GM18858 (cell line): ENCODE measurements at regions not wholly inside any gene's neighbourhood (a gene's known extent, or its start where the extent isn't known, plus 50 kb on each side); places are given as distances from the start of the nearest gene placed in this dataset.
"Not testable (repeated sequence)": the region's sequence is repeated elsewhere in the genome, so short reads cannot be mapped to it uniquely, and the experiment has no call there.

Source experiments
- ATAC-seq: cut with Tn5 transposase; IDR thresholded peaks from one replicate; pipeline ENCODE4 v1.9.1; 2021; ENCODE audit not compliant: unreplicated experiment

DNA sequence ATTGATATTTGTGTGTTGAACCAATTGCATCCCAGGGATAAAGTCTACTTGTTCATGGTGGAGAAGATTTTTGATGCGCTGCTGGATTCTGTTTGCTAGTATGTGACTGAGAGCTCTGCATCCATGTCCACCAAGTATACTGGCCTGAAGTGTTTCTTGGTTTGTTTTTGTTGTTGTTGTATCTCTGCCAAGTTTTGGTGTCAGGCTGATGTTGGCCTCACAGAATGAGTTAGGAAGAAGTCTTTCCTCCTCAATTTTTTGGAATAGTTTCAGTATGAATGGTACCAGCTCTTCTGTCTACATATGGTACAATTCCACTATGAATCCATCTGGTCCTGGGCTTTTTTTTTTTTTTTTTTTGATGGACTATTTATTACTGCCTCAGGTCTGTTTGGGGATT, 50.9 kb upstream of the OSTN start:
- no peak for ATAC-seq

DNA sequence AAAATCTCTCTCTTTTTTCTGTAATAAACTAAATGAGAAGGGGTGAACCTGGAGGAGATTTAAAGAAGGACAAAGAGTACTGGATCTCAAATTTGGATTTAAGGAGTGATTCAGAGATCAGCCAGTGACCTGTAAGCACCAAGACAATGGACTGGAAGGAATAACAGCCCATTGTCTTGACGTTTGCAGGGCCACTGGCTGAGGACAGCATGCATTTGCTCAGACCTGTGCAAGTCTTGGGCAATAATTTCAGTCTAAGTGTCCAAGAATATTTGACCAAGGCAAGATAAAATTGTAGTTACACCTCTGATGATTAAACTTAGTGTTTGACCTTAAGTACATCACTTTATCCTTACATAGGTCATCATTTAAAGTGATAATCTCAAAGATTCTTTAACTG, 55.8 kb upstream of the OSTN start:
- ATAC-seq, result no peak

DNA sequence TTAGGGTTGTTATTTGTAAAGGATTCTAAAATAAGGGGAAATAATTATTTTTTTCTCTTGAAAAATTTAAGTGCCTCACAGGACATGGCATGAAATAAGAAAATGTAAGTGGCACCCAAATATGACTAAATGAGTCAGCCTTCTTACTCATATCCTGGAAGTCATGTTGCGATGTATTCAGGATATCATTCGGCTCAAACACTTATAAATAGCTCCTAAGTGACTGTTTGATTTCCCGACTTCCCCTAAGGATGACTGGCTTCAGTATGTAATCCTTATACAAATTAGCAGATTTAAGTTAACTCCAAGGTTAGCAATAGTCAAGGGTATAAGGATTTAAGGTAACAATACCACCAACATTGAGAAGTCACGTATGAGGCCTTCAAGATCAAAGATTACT, 57.3 kb upstream of the OSTN start:
- no peak for ATAC-seq

DNA sequence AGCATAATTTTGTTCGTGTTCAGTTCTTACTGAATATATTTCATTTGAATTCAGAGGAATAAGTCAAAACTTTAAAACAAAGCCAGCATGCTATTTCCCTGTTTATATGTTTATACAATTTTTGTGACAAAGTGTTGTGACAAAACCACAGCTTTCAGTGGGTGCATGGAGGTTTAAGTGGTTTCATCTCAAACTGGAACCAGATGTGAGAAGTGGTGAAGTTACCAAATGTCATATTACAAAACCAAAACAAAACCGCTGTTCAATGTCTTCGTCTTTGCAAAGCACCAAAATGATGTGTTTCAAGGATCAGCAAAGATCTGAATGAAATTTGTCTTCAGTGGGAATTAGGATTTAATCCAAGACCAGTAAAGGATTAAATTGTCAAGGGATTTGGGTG, 59.3 kb upstream of the OSTN start:
- ATAC-seq, result peak; percentile 53

DNA sequence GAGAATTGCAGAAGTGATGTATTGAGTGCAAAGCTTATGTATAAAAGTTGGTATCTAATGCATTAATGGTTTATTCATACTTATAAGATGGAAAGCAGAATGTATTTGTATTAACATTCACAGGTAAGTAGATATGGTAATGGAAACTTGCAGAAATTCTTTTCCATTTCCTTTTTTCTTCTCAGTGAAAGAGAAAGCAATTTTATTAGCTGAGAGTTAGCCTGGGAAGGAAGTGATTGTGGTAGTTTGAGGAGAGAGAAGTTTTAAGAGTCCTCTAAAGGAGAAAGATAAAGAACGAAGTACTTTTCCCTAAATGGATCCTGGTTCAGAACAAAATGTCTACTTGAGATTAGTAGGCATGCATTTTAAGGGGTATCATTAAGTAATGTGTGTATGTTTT, 60.1 kb upstream of the OSTN start:
- peak; percentile 39 for ATAC-seq

DNA sequence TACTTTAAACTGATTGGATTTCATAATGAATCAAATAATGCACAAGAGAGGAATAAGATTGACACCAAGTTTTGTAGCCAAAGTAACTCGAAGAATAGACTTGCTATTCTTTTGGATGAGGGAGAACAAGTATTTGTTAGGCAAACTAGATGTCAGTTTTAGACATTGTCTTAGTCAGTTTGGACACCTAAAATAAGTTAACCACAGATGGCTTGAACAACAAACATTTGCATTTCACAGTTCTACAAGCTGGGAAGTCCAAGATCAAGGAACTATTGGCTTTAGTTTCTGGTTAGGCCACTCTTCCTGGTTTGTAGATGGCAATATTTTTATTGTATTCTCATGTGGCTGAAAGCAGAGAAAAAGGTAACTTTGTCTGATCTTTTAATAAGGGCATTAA, 61.3 kb upstream of the OSTN start:
- ATAC-seq, result peak; percentile 24

DNA sequence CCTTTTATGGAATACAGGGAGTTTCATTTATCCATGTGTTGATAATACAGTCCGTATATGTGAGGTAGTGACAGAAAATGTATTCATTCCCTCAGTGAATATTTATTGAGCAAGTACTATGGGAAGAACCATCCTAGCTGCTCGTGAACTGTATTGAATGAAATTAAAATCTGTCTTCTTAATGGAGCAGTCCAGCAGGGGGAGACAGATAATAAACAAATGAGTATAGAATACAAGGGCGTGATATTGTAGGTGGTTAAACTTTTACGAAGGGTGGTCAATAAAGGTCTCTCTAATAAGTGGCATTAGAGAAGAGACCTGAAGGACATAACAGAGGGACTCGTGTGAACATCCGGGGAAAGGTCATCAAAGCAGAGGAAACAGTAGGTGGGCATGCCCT, 62.7 kb upstream of the OSTN start:
- no peak for ATAC-seq

DNA sequence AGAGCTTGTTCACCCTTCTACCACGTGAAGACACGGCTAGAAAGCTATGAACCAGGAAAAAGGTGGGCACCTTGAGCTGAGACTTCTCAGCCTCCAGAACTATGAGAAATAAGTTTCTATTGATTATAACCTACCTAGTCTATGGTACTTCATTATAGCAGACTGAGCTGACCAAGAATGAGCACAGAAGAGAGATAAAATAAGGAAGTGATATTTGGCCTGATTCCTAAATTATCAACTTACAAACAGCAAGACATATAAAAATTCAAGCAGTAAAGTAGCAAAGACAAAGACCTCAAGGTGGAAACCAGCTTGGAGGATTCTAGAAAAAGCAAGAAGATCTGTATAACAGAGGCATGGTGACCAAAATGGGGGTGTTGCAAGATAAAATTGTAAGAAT, 63.9 kb upstream of the OSTN start:
- no peak for ATAC-seq

DNA sequence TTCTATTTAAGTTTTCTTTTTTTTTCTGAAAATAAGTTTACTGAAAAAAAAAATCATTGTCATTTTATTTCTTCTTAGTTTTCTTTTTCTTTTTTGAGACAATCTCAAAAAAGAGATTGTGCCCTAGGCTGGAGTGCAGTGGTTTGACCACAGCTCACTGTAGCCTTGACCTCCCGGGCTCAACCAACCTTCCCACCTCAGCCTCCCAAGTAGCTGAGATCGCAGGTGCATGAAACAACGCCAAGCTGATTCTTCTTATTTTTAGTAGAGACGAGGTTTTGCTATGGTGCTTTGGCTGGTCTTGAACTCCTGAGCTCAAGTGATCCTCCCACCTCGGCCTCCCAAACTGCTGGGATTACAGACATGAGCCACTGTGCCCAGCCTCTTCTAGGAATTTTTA, 65.7 kb upstream of the OSTN start:
- ATAC-seq, result no peak

DNA sequence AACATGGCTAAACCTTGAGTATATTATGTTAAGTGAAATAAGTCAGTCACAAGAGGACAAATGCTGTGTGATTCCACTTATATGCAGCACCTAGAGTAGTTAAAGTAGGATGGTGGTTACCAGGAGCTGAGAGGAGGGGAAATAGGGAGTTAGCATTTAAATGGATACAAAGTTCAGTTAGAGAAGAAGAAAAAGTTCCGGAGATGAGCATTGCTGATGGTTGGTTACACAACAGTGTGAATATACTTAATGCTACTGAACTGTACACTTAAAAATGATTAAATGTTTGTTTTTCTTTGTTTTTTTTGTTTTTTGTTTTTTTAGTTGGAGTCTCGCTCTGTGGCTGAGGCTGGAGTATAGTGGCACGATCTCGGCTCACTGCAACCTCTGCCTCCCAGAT, 67.7 kb upstream of the OSTN start:
- ATAC-seq, result no peak

DNA sequence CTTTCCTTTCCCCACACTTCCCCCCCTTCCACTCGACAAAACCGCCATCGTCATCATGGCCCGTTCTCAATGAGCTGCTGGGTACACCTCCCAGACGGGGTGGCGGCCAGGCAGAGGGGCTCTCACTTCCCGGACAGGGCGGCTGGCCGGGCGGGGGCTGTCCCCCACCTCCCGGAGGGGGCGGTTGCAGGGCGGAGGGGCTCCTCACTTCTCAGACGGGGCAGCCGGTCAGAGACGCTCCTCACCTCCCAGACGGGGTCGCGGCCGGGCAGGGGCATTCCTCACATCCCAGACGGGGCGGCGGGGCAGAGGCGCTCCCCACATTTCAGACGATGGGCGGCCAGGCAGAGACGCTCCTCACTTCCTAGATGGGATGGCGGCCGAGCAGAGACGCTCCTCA, 74.2 kb upstream of the OSTN start:
- not testable (repeated sequence) for ATAC-seq

DNA sequence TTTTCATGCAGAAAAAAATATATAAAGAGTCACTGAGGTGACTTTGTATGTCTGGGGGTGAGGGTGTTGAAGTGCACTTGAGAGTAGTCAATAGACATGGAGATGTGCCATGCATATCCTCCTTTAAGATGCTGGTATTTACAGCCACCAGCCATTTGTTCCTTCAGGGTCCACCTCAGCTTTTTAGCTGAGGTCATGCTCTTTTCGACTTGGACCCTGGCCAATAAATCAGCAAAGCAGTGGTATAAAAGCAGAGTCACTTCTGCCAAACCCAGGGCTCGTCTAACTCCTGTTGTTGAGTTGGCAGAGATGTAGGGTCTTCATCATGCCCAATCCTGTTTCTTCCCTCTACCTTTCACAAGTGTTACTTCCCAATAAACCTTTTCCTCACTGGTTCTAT, 75.1 kb upstream of the OSTN start:
- ATAC-seq, result no peak

DNA sequence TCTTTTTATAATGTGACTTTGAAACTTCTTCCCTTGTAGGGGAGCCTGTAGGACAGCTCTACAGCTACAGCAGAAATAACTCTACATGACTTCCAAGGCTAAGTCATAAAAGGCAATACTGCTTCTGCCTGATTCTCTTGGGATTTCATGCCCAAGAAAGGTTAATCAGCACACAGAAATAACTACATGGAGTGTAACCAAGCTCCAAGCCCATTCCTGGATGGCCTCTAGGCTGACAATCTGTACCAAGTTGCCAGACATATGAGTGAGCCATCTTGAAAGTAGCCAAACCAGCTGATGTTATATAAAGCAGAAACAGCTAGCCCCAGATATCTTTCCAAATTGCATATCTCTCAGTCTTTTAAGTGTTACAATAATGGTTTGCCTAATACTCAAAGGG, 75.8 kb upstream of the OSTN start:
- ATAC-seq, result no peak

DNA sequence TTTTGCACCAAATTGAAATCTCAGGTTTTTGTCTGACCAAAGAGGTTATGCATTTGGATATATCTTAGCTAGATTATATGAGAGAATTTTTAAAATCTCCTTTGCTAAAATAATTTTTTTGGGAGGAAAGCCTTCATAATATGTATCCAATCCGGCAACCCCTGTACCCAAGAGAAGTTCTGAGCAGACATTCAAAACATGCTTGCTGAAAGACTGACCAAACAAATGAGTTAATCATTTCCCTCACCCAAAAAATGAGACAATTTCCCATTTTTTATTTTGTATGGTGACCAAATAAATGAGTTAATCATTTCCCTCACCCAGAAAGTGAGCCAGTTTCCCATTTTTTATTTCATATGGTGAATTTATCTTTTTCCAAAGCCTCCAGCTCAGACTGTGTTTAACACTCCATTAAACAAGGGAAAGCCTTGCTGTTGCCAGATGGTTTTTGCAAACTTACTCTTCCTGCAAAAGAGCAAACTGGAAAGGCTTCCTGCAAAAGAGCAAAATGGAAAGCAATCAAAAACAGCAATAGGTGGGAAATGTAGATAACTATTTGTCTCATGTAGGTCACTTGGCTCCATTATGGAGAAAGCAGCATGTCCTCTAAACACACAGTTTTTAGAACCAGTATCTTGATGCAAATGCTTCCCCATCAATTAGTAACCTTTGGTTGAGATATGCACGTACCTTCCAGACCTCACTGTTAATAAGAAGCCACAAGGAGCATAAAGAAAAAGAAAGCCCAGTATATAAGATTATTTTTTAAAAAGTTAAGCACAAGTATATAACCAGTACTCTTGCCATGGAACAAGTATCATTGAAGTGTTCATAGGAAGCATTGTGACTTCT, 78.4 kb upstream of the OSTN start:
- ATAC-seq, result no peak

DNA sequence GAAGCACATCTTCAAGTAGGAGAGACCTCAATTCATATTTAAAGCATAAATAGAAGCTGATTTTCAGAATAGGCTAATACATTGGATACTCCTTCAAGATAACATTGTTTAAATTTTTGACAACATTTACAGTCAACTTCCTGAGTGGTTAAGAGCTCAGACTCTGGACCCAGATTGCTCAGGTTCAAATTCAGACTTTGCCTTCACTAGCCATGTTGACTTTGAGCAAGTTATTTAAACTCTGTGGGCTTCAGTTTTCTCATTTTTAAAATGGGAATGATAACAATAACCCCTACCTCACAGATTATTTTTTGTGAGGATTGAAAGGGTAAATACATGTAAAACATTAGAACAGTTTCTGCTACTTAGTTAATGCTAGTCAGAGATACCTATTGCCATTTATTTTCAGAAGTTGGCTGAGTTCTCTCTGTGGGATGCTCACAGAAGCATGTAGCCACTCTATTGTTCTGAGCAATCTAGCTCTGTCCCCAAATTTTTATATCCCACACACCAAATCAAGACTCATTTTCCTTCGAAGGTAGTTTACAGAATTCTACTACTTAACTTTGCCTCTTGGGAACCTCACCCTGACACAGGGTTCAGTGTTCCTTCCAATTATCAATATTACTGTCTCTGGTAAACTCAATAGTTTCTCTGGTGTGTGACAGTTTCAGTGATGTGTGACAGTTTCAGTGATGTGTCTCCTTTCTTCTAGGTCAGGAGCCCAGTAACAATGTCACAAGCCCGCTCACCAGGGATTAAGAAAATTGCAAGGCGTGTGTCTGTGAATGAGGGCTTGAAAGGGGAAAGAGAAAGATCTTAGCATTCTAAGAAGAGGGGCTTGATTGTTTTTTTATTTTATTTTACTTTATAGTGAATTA, 79.4 kb upstream of the OSTN start:
- peak; percentile 70 for ATAC-seq

DNA sequence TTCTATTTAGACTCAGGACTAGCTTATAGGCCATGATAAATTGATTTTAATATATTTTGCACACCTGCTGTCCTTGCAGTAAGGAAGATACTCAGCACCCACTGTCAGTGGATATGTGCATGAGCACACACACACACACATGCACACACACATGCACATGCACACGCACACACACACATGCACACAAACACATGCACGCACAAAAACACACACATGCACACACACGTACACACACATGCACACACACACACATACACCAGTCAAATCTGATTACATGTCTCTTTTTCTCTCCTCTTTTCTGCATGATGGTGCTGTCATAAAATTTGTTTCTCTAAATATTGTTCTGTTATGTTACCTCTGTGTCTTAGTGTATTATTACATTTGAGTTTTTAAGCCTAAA, 87.3 kb upstream of the OSTN start:
- no peak for ATAC-seq

DNA sequence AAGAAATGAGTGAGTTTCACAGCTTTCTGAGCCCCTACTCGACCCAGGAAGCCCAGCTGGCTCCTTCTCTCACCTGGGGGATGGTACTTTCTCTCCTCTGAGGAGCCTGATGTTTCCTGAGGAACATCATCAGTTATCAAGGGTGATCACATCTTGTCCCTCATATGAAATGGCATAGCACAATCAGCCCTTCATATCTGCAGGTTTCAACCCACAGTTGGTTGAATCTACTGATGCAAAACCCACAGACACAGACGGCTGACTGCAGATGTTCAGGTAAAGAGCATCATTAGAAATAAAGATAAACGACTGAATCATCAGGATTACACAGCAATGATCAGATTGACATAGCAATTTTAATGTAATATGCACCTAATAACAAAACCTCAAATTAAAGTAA, 93.6 kb upstream of the OSTN start:
- peak; percentile 86 for ATAC-seq

DNA sequence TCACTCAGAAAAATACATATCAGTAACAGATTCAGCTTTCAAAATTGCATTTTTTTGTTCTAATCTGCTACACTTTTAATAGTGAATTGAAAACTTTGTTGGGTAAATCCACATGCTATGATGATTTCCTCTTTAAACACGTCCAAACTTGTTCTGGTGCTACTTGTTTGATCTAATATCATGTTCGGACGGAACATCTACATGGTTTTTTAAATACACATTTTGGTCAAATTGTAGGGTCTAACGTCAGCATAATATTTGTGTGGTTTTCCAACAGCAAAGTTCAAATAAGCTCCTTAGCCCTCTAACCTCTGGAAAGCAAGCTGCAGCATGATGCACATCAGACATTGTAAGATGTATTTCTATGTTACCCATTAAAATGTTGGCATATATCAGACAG, 98.5 kb upstream of the OSTN start:
- no peak for ATAC-seq

DNA sequence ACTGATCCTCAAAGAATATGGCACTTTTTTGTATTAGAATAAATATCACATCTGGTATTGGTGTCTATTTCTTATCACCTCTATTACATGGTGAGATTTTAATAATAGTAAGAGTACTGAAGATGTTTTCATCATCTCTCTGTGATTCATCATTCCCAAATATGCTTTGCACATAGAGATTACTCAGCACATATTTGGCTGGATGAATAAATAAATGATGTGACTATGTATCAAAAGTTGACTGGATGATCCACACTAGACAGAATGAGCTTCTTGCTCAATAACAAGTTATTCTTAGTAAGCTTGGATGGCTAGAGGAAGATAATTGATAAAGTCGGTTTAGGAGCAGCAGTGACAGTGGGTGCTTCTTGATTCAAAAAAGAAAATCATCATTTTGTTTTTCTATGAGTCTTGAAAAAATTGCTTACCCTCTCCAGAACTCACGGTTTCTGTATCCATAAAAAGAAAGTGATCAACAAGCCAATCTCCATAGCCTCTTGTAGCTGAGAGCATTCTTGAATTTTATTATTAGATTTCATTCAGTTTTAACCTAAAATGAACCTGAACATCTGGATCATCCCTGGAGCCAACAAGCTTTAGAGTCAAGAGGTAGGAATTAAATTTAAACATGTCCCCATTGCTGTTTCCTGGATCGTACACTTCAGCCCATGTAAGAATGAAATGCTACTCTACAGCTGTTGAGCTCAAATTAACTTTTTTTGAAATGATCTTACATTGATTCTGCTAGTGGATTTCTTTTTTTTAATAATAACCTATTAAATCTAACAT, 104.8 kb upstream of the OSTN start:
- ATAC-seq, result no peak

DNA sequence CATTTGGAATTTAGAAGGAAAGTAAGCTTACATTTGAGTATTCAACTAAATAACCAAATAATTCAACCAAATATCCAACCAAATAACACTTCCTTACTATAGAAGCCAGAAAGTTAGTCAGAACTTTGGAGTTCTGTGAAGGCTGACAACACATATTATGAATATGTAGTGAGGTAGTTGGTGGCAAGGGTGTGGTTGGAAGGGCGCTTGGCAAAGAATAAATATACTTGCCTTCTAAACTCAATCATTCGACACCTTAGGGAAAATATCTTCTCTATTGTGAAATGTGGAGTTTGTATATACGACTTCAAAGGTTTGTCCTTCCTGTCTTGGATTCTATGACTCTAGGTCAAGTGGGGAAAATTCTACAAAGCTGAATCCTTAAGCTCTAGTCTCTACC, 111.7 kb upstream of the OSTN start:
- ATAC-seq, result no peak

DNA sequence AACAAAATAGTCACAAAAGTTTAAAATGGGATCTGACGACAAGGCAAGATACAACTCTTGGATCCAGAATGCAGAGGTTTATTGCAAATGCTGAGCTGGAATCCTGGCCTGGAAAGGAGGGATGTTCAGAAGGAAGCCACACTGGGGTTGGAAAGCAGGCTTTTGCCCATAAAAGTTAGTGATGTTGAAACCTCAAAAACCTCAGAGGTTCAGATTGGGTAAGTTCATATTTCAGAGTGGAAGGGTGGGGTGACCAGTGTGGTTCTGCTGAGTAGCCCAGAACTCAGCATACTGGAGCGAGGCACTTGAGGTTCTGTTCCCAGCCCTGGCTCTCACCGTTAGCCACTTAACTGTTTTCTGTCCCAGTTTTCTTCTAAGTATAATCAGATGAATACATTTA, 114.0 kb upstream of the OSTN start:
- no peak for ATAC-seq

DNA sequence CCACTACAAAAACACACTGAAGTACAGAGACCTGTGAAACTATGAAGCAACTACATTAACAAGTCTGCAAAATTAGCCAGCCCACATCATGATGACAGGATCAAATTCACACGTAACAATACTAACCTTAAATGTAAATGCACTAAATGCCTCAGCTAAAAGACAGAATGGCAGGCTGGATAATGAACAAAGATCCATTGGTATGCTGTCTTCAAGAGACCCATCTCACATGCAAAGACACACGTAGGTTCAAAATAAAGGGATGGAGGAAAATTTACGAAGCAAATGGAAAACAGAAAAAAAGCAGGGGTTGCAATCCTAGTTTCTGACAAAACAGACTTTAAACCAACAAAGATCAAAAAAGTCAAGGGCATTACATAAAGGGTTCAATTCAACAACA, 120.1 kb upstream of the OSTN start:
- ATAC-seq, result not testable (repeated sequence)
